ENCODE measurements at regions not wholly inside any gene's neighbourhood (a gene's known extent, or its start where the extent isn't known, plus 50 kb on each side); places are given as distances from the start of the nearest gene placed in this dataset.

DNA sequence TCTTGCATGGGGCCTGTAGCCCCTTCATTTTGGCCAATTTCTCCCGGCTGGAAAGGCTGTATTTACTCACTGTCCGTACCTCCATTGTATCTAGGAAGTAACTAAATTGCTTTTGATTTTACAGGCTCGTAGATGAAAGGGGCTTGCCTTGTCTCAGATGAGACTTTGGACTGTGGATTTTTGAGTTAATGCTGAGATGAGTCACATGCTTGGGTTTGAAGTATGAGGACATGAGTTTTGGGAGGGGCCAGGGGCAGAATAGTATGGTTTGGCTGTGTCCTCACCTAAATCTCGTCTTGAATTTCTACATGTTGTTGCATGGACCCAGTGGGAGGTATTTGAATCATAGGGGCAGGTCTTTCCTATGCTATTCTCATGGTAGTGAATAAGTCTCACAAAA, 407.6 kb upstream of the NDST3 start:
- TF ChIP-seq SUZ12 (IDR thresholded peaks at IDR 0.05) (no peak), ELF4 (IDR thresholded peaks at IDR 0.05) (no peak), LEF1 (IDR thresholded peaks at IDR 0.05; ENCODE audit: borderline replicate concordance) (no peak)
- TF ChIP-seq, protein P1, sequence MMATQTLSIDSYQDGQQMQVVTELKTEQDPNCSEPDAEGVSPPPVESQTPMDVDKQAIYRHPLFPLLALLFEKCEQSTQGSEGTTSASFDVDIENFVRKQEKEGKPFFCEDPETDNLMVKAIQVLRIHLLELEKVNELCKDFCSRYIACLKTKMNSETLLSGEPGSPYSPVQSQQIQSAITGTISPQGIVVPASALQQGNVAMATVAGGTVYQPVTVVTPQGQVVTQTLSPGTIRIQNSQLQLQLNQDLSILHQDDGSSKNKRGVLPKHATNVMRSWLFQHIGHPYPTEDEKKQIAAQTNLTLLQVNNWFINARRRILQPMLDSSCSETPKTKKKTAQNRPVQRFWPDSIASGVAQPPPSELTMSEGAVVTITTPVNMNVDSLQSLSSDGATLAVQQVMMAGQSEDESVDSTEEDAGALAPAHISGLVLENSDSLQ (IDR thresholded peaks at IDR 0.05) = no peak

Measured in HEK293T (cell line).